ENCODE measurements at regions not wholly inside any gene's neighbourhood (a gene's known extent, or its start where the extent isn't known, plus 50 kb on each side); places are given as distances from the start of the nearest gene placed in this dataset.
"Not testable (repeated sequence)": the region's sequence is repeated elsewhere in the genome, so short reads cannot be mapped to it uniquely, and the experiment has no call there.

GRCh38 chr9:26789959-26790358 lies 102.6 kb downstream of the CAAP1 start:
- DNase-seq, result no peak

GRCh38 chr9:26786564-26786963 lies 106.0 kb downstream of the CAAP1 start:
- no peak for DNase-seq

GRCh38 chr9:26782899-26783298 lies 109.7 kb downstream of the CAAP1 start:
- no peak for DNase-seq

- DNase-seq, result no peak
These were observed 110.7 kb downstream of the CAAP1 start for GRCh38 chr9:26781906-26782305.

GRCh38 chr9:26780307-26780706 lies 112.3 kb downstream of the CAAP1 start:
- DNase-seq, result not testable (repeated sequence)

- no peak for DNase-seq
These were observed 113.5 kb downstream of the CAAP1 start for GRCh38 chr9:26779062-26779461.

GRCh38 chr9:26775391-26775790 lies 117.2 kb downstream of the CAAP1 start:
- no peak for DNase-seq

- DNase-seq, result no peak
These were observed 119.5 kb downstream of the CAAP1 start for GRCh38 chr9:26773056-26773455.

GRCh38 chr9:26770821-26771220 lies 121.8 kb downstream of the CAAP1 start:
- DNase-seq, result no peak

- DNase-seq, result no peak
These were observed 124.5 kb downstream of the CAAP1 start for GRCh38 chr9:26768145-26768544.

GRCh38 chr9:26760675-26761074 lies 131.9 kb downstream of the CAAP1 start:
- DNase-seq, result no peak

GRCh38 chr9:26758655-26759054 lies 133.9 kb downstream of the CAAP1 start:
- no peak for DNase-seq

- no peak for DNase-seq
These were observed 135.7 kb downstream of the CAAP1 start for GRCh38 chr9:26756881-26757280.

- DNase-seq, result no peak
These were observed 137.1 kb downstream of the CAAP1 start for GRCh38 chr9:26755476-26755875.

GRCh38 chr9:26754509-26755164 lies 138.0 kb downstream of the CAAP1 start:
- no peak for DNase-seq

GRCh38 chr9:26753971-26754370 lies 138.6 kb downstream of the CAAP1 start:
- no peak for DNase-seq

GRCh38 chr9:26750162-26750561 lies 142.4 kb downstream of the CAAP1 start:
- DNase-seq, result no peak

GRCh38 chr9:26748449-26749058 lies 144.0 kb downstream of the CAAP1 start:
- no peak for DNase-seq

GRCh38 chr9:26747611-26748010 lies 145.0 kb downstream of the CAAP1 start:
- no peak for DNase-seq

- no peak for DNase-seq
These were observed 146.1 kb downstream of the CAAP1 start for GRCh38 chr9:26746357-26747072.

- DNase-seq, result no peak
These were observed 147.5 kb downstream of the CAAP1 start for GRCh38 chr9:26745111-26745510.

GRCh38 chr9:26744191-26744965 lies 148.2 kb downstream of the CAAP1 start:
- no peak for DNase-seq

Data from renal pelvis (tissue), 1 donor.